Hippocampal formation (tissue), 2 donors: ENCODE measurements at regions not wholly inside any gene's neighbourhood (a gene's known extent, or its start where the extent isn't known, plus 50 kb on each side); places are given as distances from the start of the nearest gene placed in this dataset.
"Not testable (repeated sequence)": the region's sequence is repeated elsewhere in the genome, so short reads cannot be mapped to it uniquely, and the experiment has no call there.

ENCODE experiments used
- DNase-seq, 2 donors: peaks; one replicate each; lab custom pipeline; 2025; lab: John Stamatoyannopoulos, UW

DNA sequence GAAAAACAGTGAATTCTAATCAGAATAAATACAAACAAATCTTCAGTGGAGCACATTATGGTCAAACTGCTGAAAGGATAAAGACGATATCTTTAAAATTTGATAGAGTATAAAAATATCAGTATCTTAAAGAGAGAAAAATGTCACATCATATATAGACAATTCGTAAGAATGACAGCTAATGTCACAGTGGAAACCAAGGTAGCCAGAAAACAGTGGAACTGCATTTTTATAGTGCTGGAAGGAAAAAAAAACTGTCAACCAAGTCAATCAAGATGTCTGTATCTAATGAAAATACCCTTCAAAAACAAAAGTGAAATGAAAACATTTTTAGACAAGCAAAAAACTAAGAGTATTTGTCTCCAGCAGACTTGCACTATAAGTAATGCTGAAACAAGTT, 73.4 kb upstream of the HMGXB4 start:
- no peak for DNase-seq

- no peak for DNase-seq
Observed at GRCh38 chr22:35186492-35186891, 70.8 kb upstream of the HMGXB4 start.

GRCh38 chr22:35188930-35189329, 68.4 kb upstream of the HMGXB4 start:
- not testable (repeated sequence) for DNase-seq

- no peak for DNase-seq
Observed at GRCh38 chr22:35189559-35189958, 67.7 kb upstream of the HMGXB4 start.

- DNase-seq, result no peak
Observed at GRCh38 chr22:35191412-35191811, 65.9 kb upstream of the HMGXB4 start.

DNA sequence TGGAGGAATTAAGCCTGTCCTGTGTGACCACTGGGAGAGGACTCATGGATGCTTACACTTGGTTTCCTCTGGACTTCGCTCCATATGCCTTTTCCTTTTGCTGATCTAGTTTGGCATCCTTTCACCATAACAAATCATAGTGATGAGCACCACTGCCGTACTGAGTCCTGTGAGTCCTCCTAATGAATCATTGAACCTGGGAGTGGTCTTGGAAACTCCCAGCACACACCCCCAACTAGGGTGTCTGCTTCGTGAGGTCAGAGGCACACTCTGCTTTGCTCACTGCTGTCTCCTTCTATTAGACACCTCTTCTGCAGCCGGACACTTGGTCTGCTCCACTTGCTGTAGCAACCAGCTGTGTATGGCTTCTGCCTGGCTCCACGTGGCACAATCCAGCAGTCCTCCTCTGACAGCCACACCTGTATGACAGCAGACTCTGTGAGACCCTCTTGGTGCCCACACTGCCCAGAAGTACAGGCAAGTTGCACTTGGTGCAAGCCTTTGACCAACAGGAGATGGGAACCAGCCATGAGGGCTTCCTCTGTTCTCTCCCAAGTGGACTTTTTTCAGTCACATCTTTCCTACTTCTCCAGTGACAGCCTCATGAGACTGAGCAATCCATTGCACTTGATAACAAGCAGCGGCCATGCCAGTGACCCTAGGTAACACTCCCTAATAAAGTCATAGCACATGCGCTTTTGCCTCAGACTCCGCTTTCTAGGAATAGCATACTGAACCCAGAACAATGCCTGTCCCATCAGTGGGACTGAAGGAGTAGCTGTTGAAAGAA, 65.0 kb upstream of the HMGXB4 start:
- no peak for DNase-seq

DNA sequence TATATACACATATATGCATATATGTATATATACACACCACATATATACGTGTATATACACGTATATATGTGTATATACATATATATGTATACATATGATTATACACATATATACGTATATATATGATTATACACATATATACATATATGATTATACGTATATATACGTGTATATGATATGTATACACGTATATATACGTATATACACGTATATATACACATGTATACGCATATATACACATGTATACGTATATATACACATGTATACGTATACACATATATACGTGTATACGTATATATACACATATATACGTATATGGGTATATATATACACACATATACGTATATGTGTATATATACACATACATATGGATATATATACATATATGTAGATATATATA, 62.1 kb upstream of the HMGXB4 start:
- no peak for DNase-seq

DNA sequence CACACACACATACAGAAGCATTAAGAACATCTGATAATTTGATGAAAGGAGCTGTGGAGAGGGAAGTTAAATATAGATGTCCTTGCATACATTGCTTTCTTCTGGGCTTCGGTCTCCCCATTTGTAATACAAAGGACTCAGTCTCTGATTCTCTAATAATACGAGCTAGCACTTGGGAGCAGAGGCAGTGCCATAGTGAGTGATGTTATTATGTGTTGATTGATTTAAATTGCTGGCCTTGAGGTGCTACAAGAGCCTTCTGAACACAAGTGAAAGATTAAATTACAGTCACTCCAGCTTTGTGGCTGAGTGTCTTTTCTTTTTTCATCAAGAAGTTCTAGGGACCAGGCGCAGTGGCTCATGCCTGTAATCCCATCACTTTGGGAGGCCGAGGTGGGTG, 61.5 kb upstream of the HMGXB4 start:
- no peak for DNase-seq

DNA sequence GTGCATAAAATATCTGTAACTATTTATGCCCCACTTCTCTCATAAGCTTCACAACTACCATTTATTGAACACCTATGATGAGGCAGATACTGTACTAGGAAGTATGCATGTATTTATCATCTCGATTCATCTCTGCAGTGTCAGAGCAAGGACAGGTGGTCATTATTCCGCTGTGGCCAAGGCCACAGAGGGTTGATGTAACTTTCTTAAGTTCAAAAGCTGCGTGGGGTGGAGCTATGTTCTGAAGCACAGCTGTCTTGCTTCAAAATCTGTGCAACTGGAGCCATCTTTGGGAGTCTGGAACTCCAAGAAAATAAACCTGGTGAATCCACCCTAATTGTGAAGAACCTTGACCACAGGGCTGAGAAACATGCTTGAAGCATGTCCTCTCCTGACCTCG, 60.2 kb upstream of the HMGXB4 start:
- no peak for DNase-seq

DNA sequence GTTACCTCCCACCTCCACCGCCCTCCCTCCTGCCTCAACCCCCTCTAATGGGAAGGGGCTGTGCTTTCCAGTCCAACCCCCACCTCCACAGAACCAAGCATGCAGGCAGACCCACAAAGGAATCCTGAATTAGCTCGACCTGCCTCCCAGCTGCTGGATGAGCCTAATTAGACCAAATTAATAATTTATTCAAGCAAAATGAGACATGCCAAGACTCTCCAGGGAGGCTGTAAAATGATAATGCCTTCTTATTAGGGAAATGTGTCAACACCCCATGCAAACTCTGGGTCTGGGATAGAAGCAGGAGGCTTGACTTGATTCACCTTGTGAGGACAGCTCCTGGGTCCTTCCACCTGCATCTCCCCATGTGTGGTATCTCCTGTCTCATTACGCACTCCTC, 59.4 kb upstream of the HMGXB4 start:
- no peak for DNase-seq

DNA sequence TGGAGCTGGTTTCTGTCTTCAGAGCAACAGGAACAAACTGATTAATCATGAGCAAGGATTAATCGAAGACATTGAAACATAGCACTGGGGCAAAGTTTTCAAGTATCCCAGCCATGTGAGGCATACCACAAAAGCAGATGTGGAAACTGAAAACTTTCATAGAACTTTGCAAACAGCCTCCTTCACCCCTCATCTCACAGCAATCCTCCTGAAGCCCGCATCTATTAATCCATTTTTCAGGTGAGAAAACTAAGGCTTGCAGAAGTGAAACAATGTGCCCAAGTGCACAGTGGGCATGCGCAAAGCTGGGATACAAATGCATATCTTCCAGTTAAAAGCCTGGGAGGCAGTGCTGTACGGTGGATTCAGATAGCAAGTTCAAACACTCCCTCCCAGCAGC, 58.6 kb upstream of the HMGXB4 start:
- no peak for DNase-seq

- DNase-seq, result no peak
Observed at GRCh38 chr22:35202376-35202775, 54.9 kb upstream of the HMGXB4 start.

DNA sequence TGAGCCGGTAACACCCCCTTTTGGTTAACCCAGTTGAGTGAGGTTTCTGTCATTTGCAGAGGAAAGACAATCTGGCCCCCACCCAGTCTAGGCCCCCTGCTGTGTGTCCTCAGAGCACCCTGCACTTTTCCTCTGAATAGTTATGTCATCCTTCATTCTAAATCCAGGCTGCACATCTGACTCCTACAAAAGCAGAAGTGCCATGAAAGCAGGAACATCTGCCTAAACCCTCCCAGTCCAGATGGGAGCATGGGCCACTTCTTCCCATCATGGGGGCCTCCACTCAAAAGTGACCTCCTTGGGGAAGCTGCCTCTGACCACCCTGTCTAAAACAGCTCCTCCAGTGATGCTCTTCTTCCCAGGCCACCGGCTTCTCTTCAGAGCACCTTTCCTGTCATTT, 53.7 kb upstream of the HMGXB4 start:
- no peak for DNase-seq

GRCh38 chr22:35204807-35205775, 52.2 kb upstream of the HMGXB4 start:
- no peak for DNase-seq

DNA sequence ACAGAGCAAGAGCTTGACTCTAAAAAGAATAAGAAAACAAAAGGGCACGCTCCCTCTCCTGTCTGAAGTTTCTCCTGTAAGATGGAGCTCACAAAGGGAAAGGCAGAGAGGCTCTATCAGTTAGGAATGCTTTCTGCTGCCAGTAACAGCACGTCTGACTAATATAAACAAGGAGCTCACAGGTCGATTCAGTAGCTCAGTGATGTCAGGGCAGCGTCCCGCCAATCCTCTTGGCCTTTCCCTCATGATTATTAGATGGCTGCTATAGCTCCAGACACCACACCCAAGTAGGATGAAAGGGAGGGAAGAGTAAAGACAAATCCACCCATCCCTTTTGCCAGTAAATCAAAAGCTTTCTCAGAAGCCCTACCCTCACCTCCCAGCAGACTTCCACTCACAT, 51.3 kb upstream of the HMGXB4 start:
- DNase-seq, result no peak

DNA sequence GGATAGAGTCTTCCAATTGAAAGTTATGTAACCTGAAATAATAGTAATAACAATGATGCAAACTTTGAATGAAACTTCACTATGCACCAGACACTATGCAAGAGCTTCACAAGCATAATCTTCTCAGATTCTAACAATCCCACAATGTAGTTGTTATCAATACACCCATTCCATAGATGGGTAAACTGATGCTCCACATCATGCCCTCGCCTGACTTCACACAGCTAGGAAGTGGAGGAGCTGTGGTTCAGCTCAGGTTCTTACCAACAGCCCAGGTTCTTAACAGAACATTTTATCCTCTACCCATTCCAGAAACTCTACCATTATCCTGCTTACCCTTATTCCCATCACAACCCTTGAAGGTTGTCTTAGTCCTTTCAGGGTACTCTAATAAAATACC, 50.4 kb upstream of the HMGXB4 start:
- DNase-seq, result no peak
